HEK293 (cell line): ENCODE measurements at regions not wholly inside any gene's neighbourhood (a gene's known extent, or its start where the extent isn't known, plus 50 kb on each side); places are given as distances from the start of the nearest gene placed in this dataset.

Experiments
- CTCF ChIA-PET: fragments of 350-600 bp; formaldehyde crosslinking; extraction: SDS; loops from one replicate; lab custom pipeline; 2021; ENCODE audit warnings: antibody characterized with exemption; lab: Yijun Ruan, JAX
- POLR2A ChIA-PET: fragments of 300-600 bp; formaldehyde crosslinking; extraction: SDS; loops from one replicate; lab custom pipeline; 2020; ENCODE audit warnings: antibody characterized with exemption, inconsistent platforms; lab: Yijun Ruan, JAX
- H3K27ac ChIP-seq: fragments of 200-500 bp; sonication (Bioruptor generic); 2 replicates; pipeline ENCODE4 v1.5.1; 2014; ENCODE audit warnings: low read depth, low read length, control low read depth, inconsistent platforms; ENCODE audit errors: extremely low read depth
- H3K36me3 ChIP-seq, 2 experiments: fragments of 200-500 bp in 1 of 2; sonication (Bioruptor generic) in 1 of 2; 1 replicate in 1 of 2; 2 replicates in 1 of 2; pipeline ENCODE4 v1.5.1; 2014 to 2017; ENCODE audit warnings: inconsistent platforms in 2 of 2, low read length in 2 of 2; ENCODE audit not compliant: control insufficient read depth in 2 of 2, insufficient read depth in 1 of 2
- H3K4me1 ChIP-seq: fragments of 200-500 bp; sonication (Bioruptor generic); 2 replicates; pipeline ENCODE4 v1.5.1; 2014; ENCODE audit warnings: mild to moderate bottlenecking, low read length, inconsistent platforms; ENCODE audit not compliant: control insufficient read depth, insufficient read depth
- H3K4me3 ChIP-seq: 2 replicates; pipeline ENCODE4 v1.5.1; 2011; ENCODE audit warnings: low read depth, mild to moderate bottlenecking, control low read depth, low read length, moderate library complexity
- H3K9me3 ChIP-seq: fragments of 200-500 bp; sonication (Bioruptor generic); 2 replicates; pipeline ENCODE4 v1.5.1; 2014; ENCODE audit warnings: low read depth, low read length, inconsistent platforms; ENCODE audit not compliant: control insufficient read depth, insufficient read depth
- BCL11B ChIP-seq: fragments of 450-650 bp; formaldehyde crosslinking; IDR thresholded peaks from 2 replicates; pipeline ENCODE4 v1.5.1; 2016; ENCODE audit warnings: low read depth, missing biosample characterization, missing genetic modification characterization
- GLI4 ChIP-seq: fragments of 450-650 bp; formaldehyde crosslinking; IDR thresholded peaks from 2 replicates; pipeline ENCODE4 v1.5.1; 2016; ENCODE audit warnings: missing biosample characterization, missing genetic modification characterization
- GLIS2 ChIP-seq: fragments of 450-650 bp; formaldehyde crosslinking; IDR thresholded peaks from 2 replicates; pipeline ENCODE4 v1.5.1; 2016; ENCODE audit warnings: missing biosample characterization, missing genetic modification characterization
- KLF7 ChIP-seq: fragments of 450-650 bp; formaldehyde crosslinking; IDR thresholded peaks from 2 replicates; pipeline ENCODE4 v1.5.1; 2016; ENCODE audit warnings: missing biosample characterization, missing genetic modification characterization, borderline replicate concordance
- ZFP3 ChIP-seq: fragments of 450-650 bp; formaldehyde crosslinking; IDR thresholded peaks from 2 replicates; pipeline ENCODE4 v1.5.1; 2016; ENCODE audit warnings: low read depth, missing biosample characterization, missing genetic modification characterization
- ZNF248 ChIP-seq: fragments of 450-650 bp; formaldehyde crosslinking; IDR thresholded peaks from 2 replicates; pipeline ENCODE4 v1.5.1; 2017; ENCODE audit warnings: missing biosample characterization, missing genetic modification characterization
- ZNF302 ChIP-seq: fragments of 450-650 bp; formaldehyde crosslinking; IDR thresholded peaks from 2 replicates; pipeline ENCODE4 v1.5.1; 2016; ENCODE audit warnings: missing biosample characterization, missing genetic modification characterization, low read depth
- ZNF311 ChIP-seq: fragments of 450-650 bp; formaldehyde crosslinking; IDR thresholded peaks from 2 replicates; pipeline ENCODE4 v1.5.1; 2017; ENCODE audit warnings: missing biosample characterization, missing genetic modification characterization, borderline replicate concordance
- ZNF37A ChIP-seq: fragments of 450-650 bp; IDR thresholded peaks from 2 replicates; pipeline ENCODE4 v1.5.1; 2018; ENCODE audit warnings: missing biosample characterization, missing genetic modification characterization
- ZNF404 ChIP-seq: fragments of 450-650 bp; formaldehyde crosslinking; IDR thresholded peaks from 2 replicates; pipeline ENCODE4 v1.5.1; 2017; ENCODE audit warnings: missing biosample characterization, missing genetic modification characterization
- ZNF48 ChIP-seq: fragments of 450-650 bp; formaldehyde crosslinking; IDR thresholded peaks from 2 replicates; pipeline ENCODE4 v1.5.1; 2016; ENCODE audit warnings: missing biosample characterization, missing genetic modification characterization
- ZNF596 ChIP-seq: fragments of 450-650 bp; IDR thresholded peaks from 2 replicates; pipeline ENCODE4 v1.5.0; 2018; ENCODE audit warnings: missing biosample characterization, mild to moderate bottlenecking, missing genetic modification characterization, moderate library complexity
- ZNF626 ChIP-seq: fragments of 450-650 bp; sonication (Bioruptor Pico); formaldehyde crosslinking; IDR thresholded peaks from 2 replicates; pipeline ENCODE4 v1.5.1; 2018; ENCODE audit warnings: missing biosample characterization, missing genetic modification characterization, inconsistent platforms
- ZNF660 ChIP-seq: fragments of 450-650 bp; IDR thresholded peaks from 2 replicates; pipeline ENCODE4 v1.5.1; 2018; ENCODE audit warnings: missing biosample characterization, mild to moderate bottlenecking, missing genetic modification characterization
- ZSCAN16 ChIP-seq: fragments of 450-650 bp; formaldehyde crosslinking; IDR thresholded peaks from 2 replicates; pipeline ENCODE4 v1.5.1; 2016; ENCODE audit warnings: missing biosample characterization, missing genetic modification characterization
- TF ChIP-seq, protein P1 (sequence below): fragments of 450-650 bp; formaldehyde crosslinking; IDR thresholded peaks from 2 replicates; pipeline ENCODE4 v1.5.1; 2017; ENCODE audit warnings: missing biosample characterization, missing genetic modification characterization
- TF ChIP-seq, protein P2 (sequence below): fragments of 450-650 bp; formaldehyde crosslinking; optimal IDR thresholded peaks from 2 replicates; pipeline ENCODE3; 2016; ENCODE audit warnings: missing biosample characterization, mild to moderate bottlenecking, missing genetic modification characterization
- TF ChIP-seq, protein P3 (sequence below): fragments of 450-650 bp; formaldehyde crosslinking; IDR thresholded peaks from 2 replicates; pipeline ENCODE4 v1.5.1; 2016; ENCODE audit warnings: missing biosample characterization, missing genetic modification characterization, borderline replicate concordance
- TF ChIP-seq, protein P4 (sequence below): fragments of 450-650 bp; formaldehyde crosslinking; IDR thresholded peaks from 2 replicates; pipeline ENCODE4 v1.5.1; 2016; ENCODE audit warnings: missing biosample characterization, missing genetic modification characterization
- TF ChIP-seq, protein P5 (sequence below): sonication (generic); formaldehyde crosslinking; IDR thresholded peaks from 2 replicates; pipeline ENCODE4 v1.8.1; 2022; ENCODE audit warnings: mild to moderate bottlenecking, moderate library complexity, missing genetic modification reagents

DNA sequence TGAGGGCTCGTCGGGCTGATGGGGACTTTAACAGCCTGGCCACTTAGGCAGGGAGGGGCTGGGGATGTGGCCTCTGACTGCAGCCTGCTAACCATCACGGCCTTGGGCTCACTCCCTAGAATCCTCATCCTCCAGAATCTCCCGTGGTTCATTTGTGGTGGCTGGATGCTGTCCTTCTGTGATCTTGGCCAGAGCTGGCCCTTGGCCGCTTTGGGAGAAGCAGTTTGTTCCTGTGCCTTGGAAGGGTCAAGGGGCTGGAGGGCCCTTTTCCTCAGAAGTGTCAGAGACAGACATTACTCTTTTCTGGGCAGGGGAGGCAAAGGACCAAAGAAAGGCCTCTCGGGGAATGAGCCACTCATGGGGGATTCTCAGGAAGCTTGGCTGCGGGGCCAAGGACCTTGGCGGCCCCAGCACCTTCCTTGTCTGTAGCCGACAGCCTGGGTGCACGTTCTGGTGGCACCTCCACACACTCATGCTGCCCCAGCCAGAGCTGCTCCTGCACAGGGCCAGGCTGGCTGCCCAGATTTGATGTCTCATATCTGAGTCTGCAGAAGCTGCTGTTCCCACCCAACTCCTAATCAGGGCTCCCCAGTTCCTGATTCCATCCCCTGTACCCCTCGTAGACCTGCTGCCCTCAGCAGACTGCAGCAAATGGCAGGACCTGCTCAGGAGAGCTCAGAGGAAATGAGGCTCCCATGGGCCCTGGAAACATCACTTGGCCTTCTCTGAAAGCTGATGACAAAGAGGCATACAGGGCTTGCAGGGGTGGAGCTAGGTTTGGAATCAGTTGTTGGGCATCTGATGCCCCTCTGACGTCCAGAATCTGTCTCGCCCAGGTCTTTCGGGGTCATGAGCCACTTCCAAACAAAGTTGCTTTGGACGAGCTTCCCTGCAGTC lies 107.7 kb downstream of the CTTN start:
- Histone ChIP-seq H3K9me3 (no peaks in the 10 kb centered on the region), H3K27ac (no peak overlapping the region), H3K4me1 (no peaks in the 10 kb centered on the region), H3K4me3 (no peak overlapping the region), H3K36me3 (no peaks in the 10 kb centered on the region)
- CTCF ChIA-PET = interaction anchor here (0.6 kb wide), 1 partner anchor 86 kb away, joined by 4 read pairs; no protein-coding TSS in a partner anchor
- TF ChIP-seq ZNF626 (tag by site-specific recombination) (no peak), GLIS2 (no peak), GLI4 (no peak), ZNF596 (tag by site-specific recombination) (no peak), ZNF660 (tag by site-specific recombination) (no peak), ZNF248 (no peak), ZNF302 (tag by site-specific recombination) (no peak), ZNF48 (tag by site-specific recombination) (no peak), ZNF37A (tag by site-specific recombination) (no peak)
- TF ChIP-seq, protein P1, sequence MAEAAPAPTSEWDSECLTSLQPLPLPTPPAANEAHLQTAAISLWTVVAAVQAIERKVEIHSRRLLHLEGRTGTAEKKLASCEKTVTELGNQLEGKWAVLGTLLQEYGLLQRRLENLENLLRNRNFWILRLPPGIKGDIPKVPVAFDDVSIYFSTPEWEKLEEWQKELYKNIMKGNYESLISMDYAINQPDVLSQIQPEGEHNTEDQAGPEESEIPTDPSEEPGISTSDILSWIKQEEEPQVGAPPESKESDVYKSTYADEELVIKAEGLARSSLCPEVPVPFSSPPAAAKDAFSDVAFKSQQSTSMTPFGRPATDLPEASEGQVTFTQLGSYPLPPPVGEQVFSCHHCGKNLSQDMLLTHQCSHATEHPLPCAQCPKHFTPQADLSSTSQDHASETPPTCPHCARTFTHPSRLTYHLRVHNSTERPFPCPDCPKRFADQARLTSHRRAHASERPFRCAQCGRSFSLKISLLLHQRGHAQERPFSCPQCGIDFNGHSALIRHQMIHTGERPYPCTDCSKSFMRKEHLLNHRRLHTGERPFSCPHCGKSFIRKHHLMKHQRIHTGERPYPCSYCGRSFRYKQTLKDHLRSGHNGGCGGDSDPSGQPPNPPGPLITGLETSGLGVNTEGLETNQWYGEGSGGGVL (tag by site-specific recombination) = no peak
- TF ChIP-seq, protein P2, sequence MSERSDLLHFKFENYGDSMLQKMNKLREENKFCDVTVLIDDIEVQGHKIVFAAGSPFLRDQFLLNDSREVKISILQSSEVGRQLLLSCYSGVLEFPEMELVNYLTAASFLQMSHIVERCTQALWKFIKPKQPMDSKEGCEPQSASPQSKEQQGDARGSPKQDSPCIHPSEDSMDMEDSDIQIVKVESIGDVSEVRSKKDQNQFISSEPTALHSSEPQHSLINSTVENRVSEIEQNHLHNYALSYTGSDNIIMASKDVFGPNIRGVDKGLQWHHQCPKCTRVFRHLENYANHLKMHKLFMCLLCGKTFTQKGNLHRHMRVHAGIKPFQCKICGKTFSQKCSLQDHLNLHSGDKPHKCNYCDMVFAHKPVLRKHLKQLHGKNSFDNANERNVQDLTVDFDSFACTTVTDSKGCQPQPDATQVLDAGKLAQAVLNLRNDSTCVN (tag by site-specific recombination) = no peak
- POLR2A ChIA-PET = no interaction called here

DNA sequence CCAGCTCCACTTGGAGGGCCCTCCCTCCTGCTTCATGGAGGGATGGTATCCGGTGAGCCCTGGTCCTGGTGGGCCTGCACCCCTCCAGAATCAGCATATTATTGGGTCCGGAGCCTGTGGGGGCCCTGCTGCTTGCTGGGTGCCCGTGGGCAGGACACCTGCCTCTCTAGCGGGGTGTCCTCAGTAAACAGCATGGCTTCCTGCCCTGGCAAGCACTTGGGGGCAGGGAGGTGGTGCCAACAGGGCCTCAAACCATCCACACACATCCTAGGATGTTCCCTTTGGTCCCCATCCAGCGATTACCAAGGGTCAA lies 108.3 kb downstream of the CTTN start:
- H3K4me3 ChIP-seq = no peak overlapping the region
- ChIA-PET CTCF (no interaction called here), POLR2A (no interaction called here)
- H3K4me1 ChIP-seq = no peaks in the 10 kb centered on the region
- no peaks in the 10 kb centered on the region for H3K36me3 ChIP-seq
- H3K27ac ChIP-seq = no peak overlapping the region
- no peaks in the 10 kb centered on the region for H3K9me3 ChIP-seq
- TF ChIP-seq ZSCAN16 (tag by site-specific recombination) = no peak
- no peak for TF ChIP-seq BCL11B
- no peak for TF ChIP-seq ZNF311 (tag by site-specific recombination)
- TF ChIP-seq, protein P3, sequence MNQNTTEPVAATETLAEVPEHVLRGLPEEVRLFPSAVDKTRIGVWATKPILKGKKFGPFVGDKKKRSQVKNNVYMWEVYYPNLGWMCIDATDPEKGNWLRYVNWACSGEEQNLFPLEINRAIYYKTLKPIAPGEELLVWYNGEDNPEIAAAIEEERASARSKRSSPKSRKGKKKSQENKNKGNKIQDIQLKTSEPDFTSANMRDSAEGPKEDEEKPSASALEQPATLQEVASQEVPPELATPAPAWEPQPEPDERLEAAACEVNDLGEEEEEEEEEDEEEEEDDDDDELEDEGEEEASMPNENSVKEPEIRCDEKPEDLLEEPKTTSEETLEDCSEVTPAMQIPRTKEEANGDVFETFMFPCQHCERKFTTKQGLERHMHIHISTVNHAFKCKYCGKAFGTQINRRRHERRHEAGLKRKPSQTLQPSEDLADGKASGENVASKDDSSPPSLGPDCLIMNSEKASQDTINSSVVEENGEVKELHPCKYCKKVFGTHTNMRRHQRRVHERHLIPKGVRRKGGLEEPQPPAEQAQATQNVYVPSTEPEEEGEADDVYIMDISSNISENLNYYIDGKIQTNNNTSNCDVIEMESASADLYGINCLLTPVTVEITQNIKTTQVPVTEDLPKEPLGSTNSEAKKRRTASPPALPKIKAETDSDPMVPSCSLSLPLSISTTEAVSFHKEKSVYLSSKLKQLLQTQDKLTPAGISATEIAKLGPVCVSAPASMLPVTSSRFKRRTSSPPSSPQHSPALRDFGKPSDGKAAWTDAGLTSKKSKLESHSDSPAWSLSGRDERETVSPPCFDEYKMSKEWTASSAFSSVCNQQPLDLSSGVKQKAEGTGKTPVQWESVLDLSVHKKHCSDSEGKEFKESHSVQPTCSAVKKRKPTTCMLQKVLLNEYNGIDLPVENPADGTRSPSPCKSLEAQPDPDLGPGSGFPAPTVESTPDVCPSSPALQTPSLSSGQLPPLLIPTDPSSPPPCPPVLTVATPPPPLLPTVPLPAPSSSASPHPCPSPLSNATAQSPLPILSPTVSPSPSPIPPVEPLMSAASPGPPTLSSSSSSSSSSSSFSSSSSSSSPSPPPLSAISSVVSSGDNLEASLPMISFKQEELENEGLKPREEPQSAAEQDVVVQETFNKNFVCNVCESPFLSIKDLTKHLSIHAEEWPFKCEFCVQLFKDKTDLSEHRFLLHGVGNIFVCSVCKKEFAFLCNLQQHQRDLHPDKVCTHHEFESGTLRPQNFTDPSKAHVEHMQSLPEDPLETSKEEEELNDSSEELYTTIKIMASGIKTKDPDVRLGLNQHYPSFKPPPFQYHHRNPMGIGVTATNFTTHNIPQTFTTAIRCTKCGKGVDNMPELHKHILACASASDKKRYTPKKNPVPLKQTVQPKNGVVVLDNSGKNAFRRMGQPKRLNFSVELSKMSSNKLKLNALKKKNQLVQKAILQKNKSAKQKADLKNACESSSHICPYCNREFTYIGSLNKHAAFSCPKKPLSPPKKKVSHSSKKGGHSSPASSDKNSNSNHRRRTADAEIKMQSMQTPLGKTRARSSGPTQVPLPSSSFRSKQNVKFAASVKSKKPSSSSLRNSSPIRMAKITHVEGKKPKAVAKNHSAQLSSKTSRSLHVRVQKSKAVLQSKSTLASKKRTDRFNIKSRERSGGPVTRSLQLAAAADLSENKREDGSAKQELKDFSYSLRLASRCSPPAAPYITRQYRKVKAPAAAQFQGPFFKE (tag by site-specific recombination) = no peak
- TF ChIP-seq, protein P4, sequence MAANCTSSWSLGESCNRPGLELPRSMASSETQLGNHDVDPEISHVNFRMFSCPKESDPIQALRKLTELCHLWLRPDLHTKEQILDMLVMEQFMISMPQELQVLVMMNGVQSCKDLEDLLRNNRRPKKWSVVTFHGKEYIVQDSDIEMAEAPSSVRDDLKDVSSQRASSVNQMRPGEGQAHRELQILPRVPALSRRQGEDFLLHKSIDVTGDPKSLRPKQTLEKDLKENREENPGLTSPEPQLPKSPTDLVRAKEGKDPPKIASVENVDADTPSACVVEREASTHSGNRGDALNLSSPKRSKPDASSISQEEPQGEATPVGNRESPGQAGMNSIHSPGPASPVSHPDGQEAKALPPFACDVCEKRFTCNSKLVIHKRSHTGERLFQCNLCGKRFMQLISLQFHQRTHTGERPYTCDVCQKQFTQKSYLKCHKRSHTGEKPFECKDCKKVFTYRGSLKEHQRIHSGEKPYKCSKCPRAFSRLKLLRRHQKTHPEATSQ (tag by site-specific recombination) = no peak
- TF ChIP-seq, protein P1 (tag by site-specific recombination) = no peak
- no peak for TF ChIP-seq ZNF404 (tag by site-specific recombination)
- TF ChIP-seq ZNF48 (tag by site-specific recombination) = no peak
- TF ChIP-seq, protein P5, sequence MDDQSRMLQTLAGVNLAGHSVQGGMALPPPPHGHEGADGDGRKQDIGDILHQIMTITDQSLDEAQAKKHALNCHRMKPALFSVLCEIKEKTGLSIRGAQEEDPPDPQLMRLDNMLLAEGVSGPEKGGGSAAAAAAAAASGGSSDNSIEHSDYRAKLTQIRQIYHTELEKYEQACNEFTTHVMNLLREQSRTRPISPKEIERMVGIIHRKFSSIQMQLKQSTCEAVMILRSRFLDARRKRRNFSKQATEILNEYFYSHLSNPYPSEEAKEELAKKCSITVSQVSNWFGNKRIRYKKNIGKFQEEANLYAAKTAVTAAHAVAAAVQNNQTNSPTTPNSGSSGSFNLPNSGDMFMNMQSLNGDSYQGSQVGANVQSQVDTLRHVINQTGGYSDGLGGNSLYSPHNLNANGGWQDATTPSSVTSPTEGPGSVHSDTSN (CRISPR knock-in tag) = no peak
- no peak for TF ChIP-seq ZFP3 (tag by site-specific recombination)
- no peak for TF ChIP-seq KLF7 (tag by site-specific recombination)
- TF ChIP-seq GLI4 = no peak
